ENCODE measurements at regions not wholly inside any gene's neighbourhood (a gene's known extent, or its start where the extent isn't known, plus 50 kb on each side); places are given as distances from the start of the nearest gene placed in this dataset.
A peak's percentile ranks its signal among the peaks of the same experiment; 100 is the strongest.

GRCh38 chr10:29702273-29703164, 67.7 kb upstream of the SVIL start:
- Histone ChIP-seq H3K4me3 (no peak overlapping the region), H3K4me2 (ENCODE audit: control insufficient read depth, insufficient read depth) (no peak overlapping the region), H3K36me3 (ENCODE audit: control insufficient read depth in 2 of 2, insufficient read depth in 2 of 2, low read length in 1 of 2) (no peaks in the 10 kb centered on the region), H3K27me3 (replicated peaks in 1 of 2; ENCODE audit: control insufficient read depth in 2 of 2, insufficient read depth in 2 of 2, low read length in 1 of 2) (no peaks in the 10 kb centered on the region), H4K20me1 (ENCODE audit: control insufficient read depth, insufficient read depth) (no peaks in the 10 kb centered on the region), H3K9ac (ENCODE audit: control insufficient read depth, insufficient read depth, low read length) (no peak overlapping the region), H3K9me3 (replicated peaks; ENCODE audit: control insufficient read depth, insufficient read depth, low read length) (no peaks in the 10 kb centered on the region), H2AFZ (ENCODE audit: control insufficient read depth, low read depth, low read length) (no peak overlapping the region), H3K79me2 (ENCODE audit: control insufficient read depth, insufficient read depth, low read length) (no peaks in the 10 kb centered on the region), H3K27ac (ENCODE audit: control insufficient read depth, insufficient read depth) (no peak overlapping the region), H3K4me1 (ENCODE audit: control insufficient read depth, insufficient read depth, low read length) (no peaks in the 10 kb centered on the region)
- ATAC-seq (peak; percentile 56), FAIRE-seq (no peak), DNase-seq (ENCODE audit: low read depth, low spot score) (no peak)
- POLR2A ChIA-PET, result interaction anchor here (0.6 to 1.6 kb wide), 4 partner anchors 8 to 31 kb away, joined by 3 to 4 read pairs (median 4); no protein-coding TSS in a partner anchor
- no TSS peak for BruUV-seq (replicated peaks)
- in situ Hi-C loops (cut with MboI) (no loop called here), intact Hi-C loops (cut with micrococcal nuclease; ENCODE audit: unreplicated experiment) (no loop called here)
- CTCF ChIA-PET, result interaction anchor here (0.9 to 1.1 kb wide), 2 partner anchors 25 to 33 kb away, joined by 3 to 4 read pairs; no protein-coding TSS in a partner anchor
- RAD21 ChIA-PET (ENCODE audit: unreplicated experiment), result interaction anchor here (0.9 to 1.9 kb wide), 2 partner anchors 11 to 14 kb away, joined by 3 to 6 read pairs; no protein-coding TSS in a partner anchor
- SMC1A ChIA-PET (ENCODE audit: uncharacterized antibody, unreplicated experiment), result interaction anchor here (1.0 to 1.9 kb wide), 6 partner anchors 11 to 30 kb away, joined by 3 to 5 read pairs (median 4); no protein-coding TSS in a partner anchor
- WGBS (ENCODE audit: insufficient coverage, insufficient replicate concordance, low lambda C conversion rate, missing lambda C conversion rate), result 18% methylated on average over 10 of the region's 10 CpGs
- TF ChIP-seq NR2F1 (conservative IDR thresholded peaks at IDR 0.05), result peak; percentile 70
- TF ChIP-seq SREBF1 (IDR thresholded peaks at IDR 0.05; ENCODE audit: low read length), result no peak

- in situ Hi-C loops (cut with MboI), result no loop called here
- Histone ChIP-seq H3K27me3 (replicated peaks in 1 of 2; ENCODE audit: control insufficient read depth in 2 of 2, insufficient read depth in 2 of 2, low read length in 1 of 2) (no peaks in the 10 kb centered on the region), H3K9me3 (replicated peaks; ENCODE audit: control insufficient read depth, insufficient read depth, low read length) (no peaks in the 10 kb centered on the region), H3K27ac (ENCODE audit: control insufficient read depth, insufficient read depth) (no peak overlapping the region), H2AFZ (ENCODE audit: control insufficient read depth, low read depth, low read length) (no peak overlapping the region), H3K9ac (ENCODE audit: control insufficient read depth, insufficient read depth, low read length) (no peak overlapping the region), H3K4me2 (ENCODE audit: control insufficient read depth, insufficient read depth) (no peak overlapping the region), H4K20me1 (ENCODE audit: control insufficient read depth, insufficient read depth) (no peaks in the 10 kb centered on the region), H3K79me2 (ENCODE audit: control insufficient read depth, insufficient read depth, low read length) (no peaks in the 10 kb centered on the region), H3K4me3 (no peak overlapping the region), H3K4me1 (ENCODE audit: control insufficient read depth, insufficient read depth, low read length) (no peaks in the 10 kb centered on the region), H3K36me3 (ENCODE audit: control insufficient read depth in 2 of 2, insufficient read depth in 2 of 2, low read length in 1 of 2) (no peaks in the 10 kb centered on the region)
- intact Hi-C loops (cut with micrococcal nuclease; ENCODE audit: unreplicated experiment), result no loop called here
- ATAC-seq, result no peak
- FAIRE-seq, result no peak
- POLR2A ChIA-PET, result no interaction called here
- CTCF ChIA-PET, result no interaction called here
- DNase-seq (ENCODE audit: low read depth, low spot score), result no peak
- BruUV-seq (replicated peaks), result no TSS peak
- SMC1A ChIA-PET (ENCODE audit: uncharacterized antibody, unreplicated experiment), result interaction anchor here (1.0 to 1.9 kb wide), 6 partner anchors 9 to 31 kb away, joined by 3 to 5 read pairs (median 3); no protein-coding TSS in a partner anchor
- TF ChIP-seq SIX5 (IDR thresholded peaks at IDR 0.05; ENCODE audit: low read depth, low read length, severe bottlenecking) (no peak), BACH1 (IDR thresholded peaks at IDR 0.05; ENCODE audit: borderline replicate concordance) (no peak), NRF1 (conservative IDR thresholded peaks at IDR 0.05; ENCODE audit: low read depth, low read length) (no peak), CTCF (IDR thresholded peaks at IDR 0.05 in 2 of 3, conservative IDR thresholded peaks at IDR 0.05 in 1 of 3; ENCODE audit: control insufficient read depth in 2 of 3, extremely low read depth in 1 of 3, insufficient read depth in 1 of 3, low read depth in 3 of 3, low read length in 3 of 3) (no peak), USF1 (IDR thresholded peaks at IDR 0.05; ENCODE audit: borderline replicate concordance, extremely low read length, insufficient read depth, low read depth, low read length) (no peak), TAF1 (IDR thresholded peaks at IDR 0.05; ENCODE audit: borderline replicate concordance, low read depth, low read length) (no peak), HDAC6 (IDR thresholded peaks at IDR 0.05; ENCODE audit: unreplicated experiment) (no peak), ZNF384 (IDR thresholded peaks at IDR 0.05; ENCODE audit: borderline replicate concordance, low read depth, low read length) (no peak), NFXL1 (IDR thresholded peaks at IDR 0.05; ENCODE audit: borderline replicate concordance) (no peak)
- 0% methylated on average over 1 of the region's 1 CpG for WGBS (ENCODE audit: insufficient coverage, insufficient replicate concordance, low lambda C conversion rate, missing lambda C conversion rate)
- RAD21 ChIA-PET (ENCODE audit: unreplicated experiment), result interaction anchor here (1.9 kb wide), 1 partner anchor 10 kb away, joined by 6 read pairs; no protein-coding TSS in a partner anchor
These were observed 66.5 kb upstream of the SVIL start for GRCh38 chr10:29701306-29701705.
